GM20000 (cell line): ENCODE measurements at regions not wholly inside any gene's neighbourhood (a gene's known extent, or its start where the extent isn't known, plus 50 kb on each side); places are given as distances from the start of the nearest gene placed in this dataset.

Source experiments
- DNase-seq: peaks from one replicate; pipeline ENCODE4 v3.0.0; 2012; ENCODE audit warnings: low spot score
- CTCF ChIP-seq: IDR thresholded peaks from 2 replicates; pipeline ENCODE4 v1.5.1; 2012; ENCODE audit warnings: mild to moderate bottlenecking, control low read depth; ENCODE audit errors: extremely low read depth, missing control alignments

- DNase-seq: peak; percentile 53
These were observed 127.3 kb upstream of the THBS1 start for GRCh38 chr15:39453620-39454019.

GRCh38 chr15:39454189-39454986, 126.5 kb upstream of the THBS1 start:
- no peak for TF ChIP-seq CTCF
- no peak for DNase-seq

More at GRCh38 chr15:39453620-39454019, 127.3 kb upstream of the THBS1 start:
- no peak for TF ChIP-seq CTCF

GRCh38 chr15:39455471-39455991, 125.3 kb upstream of the THBS1 start:
- no peak for DNase-seq

GRCh38 chr15:39456159-39456558, 124.7 kb upstream of the THBS1 start:
- no peak for DNase-seq
- TF ChIP-seq CTCF: no peak

More at GRCh38 chr15:39455471-39455991, 125.3 kb upstream of the THBS1 start:
- no peak for TF ChIP-seq CTCF

GRCh38 chr15:39456582-39457330, 124.1 kb upstream of the THBS1 start:
- DNase-seq: no peak

GRCh38 chr15:39458131-39458530, 122.7 kb upstream of the THBS1 start:
- no peak for TF ChIP-seq CTCF
- no peak for DNase-seq

More at GRCh38 chr15:39456582-39457330, 124.1 kb upstream of the THBS1 start:
- TF ChIP-seq CTCF: no peak

- no peak for DNase-seq
These were observed 121.3 kb upstream of the THBS1 start for GRCh38 chr15:39459548-39459947.

More at GRCh38 chr15:39459548-39459947, 121.3 kb upstream of the THBS1 start:
- TF ChIP-seq CTCF: no peak
